WTC11 (cell line): ENCODE measurements at regions not wholly inside any gene's neighbourhood (a gene's known extent, or its start where the extent isn't known, plus 50 kb on each side); places are given as distances from the start of the nearest gene placed in this dataset.

Source experiments
- CREB1 ChIP-seq: sonication (generic); formaldehyde crosslinking; IDR thresholded peaks from 2 replicates; pipeline ENCODE4 v1.8.0; 2023; ENCODE audit warnings: mild to moderate bottlenecking, missing genetic modification reagents
- GABPB1 ChIP-seq: sonication (generic); formaldehyde crosslinking; IDR thresholded peaks from 2 replicates; pipeline ENCODE4 v1.8.1; 2023; ENCODE audit warnings: mild to moderate bottlenecking, missing genetic modification reagents
- GTF2I ChIP-seq: fragments of 250-450 bp; sonication (Bioruptor Pico); conservative IDR thresholded peaks from 2 replicates; pipeline ENCODE4 v1.4.0; 2021; ENCODE audit warnings: mild to moderate bottlenecking
- RELA ChIP-seq: sonication (generic); formaldehyde crosslinking; IDR thresholded peaks from 2 replicates; pipeline ENCODE4 v1.8.1; 2022; ENCODE audit warnings: missing genetic modification reagents, mild to moderate bottlenecking, borderline replicate concordance
- ZNF138 ChIP-seq: sonication (generic); formaldehyde crosslinking; conservative IDR thresholded peaks from 2 replicates; pipeline ENCODE4 v1.8.1; 2022; ENCODE audit warnings: mild to moderate bottlenecking, moderate library complexity, missing genetic modification reagents
- TF ChIP-seq, protein P1 (sequence below): fragments of 200-600 bp; IDR thresholded peaks from 2 replicates; pipeline ENCODE4 v1.8.0; 2022; ENCODE audit warnings: antibody characterized with exemption
- TF ChIP-seq, protein P2 (sequence below): sonication (generic); formaldehyde crosslinking; IDR thresholded peaks from 2 replicates; pipeline ENCODE4 v1.8.1; 2022; ENCODE audit warnings: low read depth, missing genetic modification reagents, borderline replicate concordance
- TF ChIP-seq, protein P3 (sequence below): sonication (generic); formaldehyde crosslinking; IDR thresholded peaks from 2 replicates; pipeline ENCODE4 v1.8.0; 2022; ENCODE audit warnings: mild to moderate bottlenecking, missing genetic modification reagents
- TF ChIP-seq, protein P4 (sequence below): sonication (generic); formaldehyde crosslinking; IDR thresholded peaks from 2 replicates; pipeline ENCODE4 v1.8.1; 2022; ENCODE audit warnings: missing genetic modification reagents, borderline replicate concordance
- TF ChIP-seq, protein P5 (sequence below): sonication (generic); formaldehyde crosslinking; IDR thresholded peaks from 2 replicates; pipeline ENCODE4 v1.8.1; 2022; ENCODE audit warnings: low read depth, mild to moderate bottlenecking, moderate library complexity, missing genetic modification reagents, borderline replicate concordance
- TF ChIP-seq, protein P6 (sequence below): sonication (generic); formaldehyde crosslinking; IDR thresholded peaks from 2 replicates; pipeline ENCODE4 v1.8.0; 2023; ENCODE audit warnings: mild to moderate bottlenecking, missing genetic modification reagents
- TF ChIP-seq, protein P7 (sequence below): sonication (generic); formaldehyde crosslinking; IDR thresholded peaks from 2 replicates; pipeline ENCODE4 v1.8.1; 2022; ENCODE audit warnings: mild to moderate bottlenecking, moderate library complexity, missing genetic modification reagents

DNA sequence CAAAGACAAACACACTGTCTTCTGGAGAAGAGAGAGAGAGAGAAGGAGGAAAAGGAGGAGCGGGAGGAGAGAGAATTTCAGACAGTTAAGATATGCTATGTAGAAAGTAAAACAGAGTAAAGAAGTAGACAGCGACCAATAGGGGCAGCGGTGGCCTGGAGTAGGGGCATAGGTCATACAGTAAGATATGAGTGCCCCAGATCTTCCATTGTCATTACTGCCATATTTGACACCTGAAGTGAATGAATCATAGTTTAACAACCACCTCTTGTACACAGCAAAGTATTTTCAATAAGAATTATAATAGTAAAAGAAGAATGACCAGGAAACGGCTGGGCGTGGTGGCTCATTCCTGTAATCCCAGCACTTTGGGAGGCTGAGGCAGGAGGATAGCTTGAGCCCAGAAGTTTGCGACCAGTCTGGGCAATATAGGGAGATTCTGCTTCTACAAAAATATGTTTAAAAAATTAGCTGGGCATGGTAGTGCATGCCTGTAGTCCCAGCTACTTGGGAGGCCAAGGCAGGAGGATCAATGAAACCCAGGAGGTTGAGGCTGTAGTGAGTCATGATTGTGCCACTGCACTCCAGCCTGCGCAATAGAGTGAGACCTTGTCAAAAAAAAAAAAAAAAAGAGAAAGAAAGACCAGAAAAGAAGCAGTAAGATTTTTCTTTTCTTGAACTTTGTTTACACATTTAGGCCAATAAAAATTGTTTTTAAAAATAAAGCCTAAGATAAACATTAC is 77.0 kb upstream of the GPR158 start:
- TF ChIP-seq, protein P1, sequence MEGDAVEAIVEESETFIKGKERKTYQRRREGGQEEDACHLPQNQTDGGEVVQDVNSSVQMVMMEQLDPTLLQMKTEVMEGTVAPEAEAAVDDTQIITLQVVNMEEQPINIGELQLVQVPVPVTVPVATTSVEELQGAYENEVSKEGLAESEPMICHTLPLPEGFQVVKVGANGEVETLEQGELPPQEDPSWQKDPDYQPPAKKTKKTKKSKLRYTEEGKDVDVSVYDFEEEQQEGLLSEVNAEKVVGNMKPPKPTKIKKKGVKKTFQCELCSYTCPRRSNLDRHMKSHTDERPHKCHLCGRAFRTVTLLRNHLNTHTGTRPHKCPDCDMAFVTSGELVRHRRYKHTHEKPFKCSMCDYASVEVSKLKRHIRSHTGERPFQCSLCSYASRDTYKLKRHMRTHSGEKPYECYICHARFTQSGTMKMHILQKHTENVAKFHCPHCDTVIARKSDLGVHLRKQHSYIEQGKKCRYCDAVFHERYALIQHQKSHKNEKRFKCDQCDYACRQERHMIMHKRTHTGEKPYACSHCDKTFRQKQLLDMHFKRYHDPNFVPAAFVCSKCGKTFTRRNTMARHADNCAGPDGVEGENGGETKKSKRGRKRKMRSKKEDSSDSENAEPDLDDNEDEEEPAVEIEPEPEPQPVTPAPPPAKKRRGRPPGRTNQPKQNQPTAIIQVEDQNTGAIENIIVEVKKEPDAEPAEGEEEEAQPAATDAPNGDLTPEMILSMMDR, result no peak
- TF ChIP-seq GTF2I (CRISPR knock-in tag) (no peak), RELA (no peak), GABPB1 (CRISPR knock-in tag) (no peak), CREB1 (CRISPR knock-in tag) (no peak), ZNF138 (CRISPR knock-in tag) (no peak)
- TF ChIP-seq, protein P2, sequence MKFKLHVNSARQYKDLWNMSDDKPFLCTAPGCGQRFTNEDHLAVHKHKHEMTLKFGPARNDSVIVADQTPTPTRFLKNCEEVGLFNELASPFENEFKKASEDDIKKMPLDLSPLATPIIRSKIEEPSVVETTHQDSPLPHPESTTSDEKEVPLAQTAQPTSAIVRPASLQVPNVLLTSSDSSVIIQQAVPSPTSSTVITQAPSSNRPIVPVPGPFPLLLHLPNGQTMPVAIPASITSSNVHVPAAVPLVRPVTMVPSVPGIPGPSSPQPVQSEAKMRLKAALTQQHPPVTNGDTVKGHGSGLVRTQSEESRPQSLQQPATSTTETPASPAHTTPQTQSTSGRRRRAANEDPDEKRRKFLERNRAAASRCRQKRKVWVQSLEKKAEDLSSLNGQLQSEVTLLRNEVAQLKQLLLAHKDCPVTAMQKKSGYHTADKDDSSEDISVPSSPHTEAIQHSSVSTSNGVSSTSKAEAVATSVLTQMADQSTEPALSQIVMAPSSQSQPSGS (CRISPR knock-in tag), result no peak
- TF ChIP-seq, protein P3, sequence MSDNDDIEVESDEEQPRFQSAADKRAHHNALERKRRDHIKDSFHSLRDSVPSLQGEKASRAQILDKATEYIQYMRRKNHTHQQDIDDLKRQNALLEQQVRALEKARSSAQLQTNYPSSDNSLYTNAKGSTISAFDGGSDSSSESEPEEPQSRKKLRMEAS (CRISPR knock-in tag), result no peak
- TF ChIP-seq, protein P4, sequence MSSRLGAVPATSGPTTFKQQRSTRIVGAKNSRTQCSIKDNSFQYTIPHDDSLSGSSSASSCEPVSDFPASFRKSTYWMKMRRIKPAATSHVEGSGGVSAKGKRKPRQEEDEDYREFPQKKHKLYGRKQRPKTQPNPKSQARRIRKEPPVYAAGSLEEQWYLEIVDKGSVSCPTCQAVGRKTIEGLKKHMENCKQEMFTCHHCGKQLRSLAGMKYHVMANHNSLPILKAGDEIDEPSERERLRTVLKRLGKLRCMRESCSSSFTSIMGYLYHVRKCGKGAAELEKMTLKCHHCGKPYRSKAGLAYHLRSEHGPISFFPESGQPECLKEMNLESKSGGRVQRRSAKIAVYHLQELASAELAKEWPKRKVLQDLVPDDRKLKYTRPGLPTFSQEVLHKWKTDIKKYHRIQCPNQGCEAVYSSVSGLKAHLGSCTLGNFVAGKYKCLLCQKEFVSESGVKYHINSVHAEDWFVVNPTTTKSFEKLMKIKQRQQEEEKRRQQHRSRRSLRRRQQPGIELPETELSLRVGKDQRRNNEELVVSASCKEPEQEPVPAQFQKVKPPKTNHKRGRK (CRISPR knock-in tag), result no peak
- TF ChIP-seq, protein P5, sequence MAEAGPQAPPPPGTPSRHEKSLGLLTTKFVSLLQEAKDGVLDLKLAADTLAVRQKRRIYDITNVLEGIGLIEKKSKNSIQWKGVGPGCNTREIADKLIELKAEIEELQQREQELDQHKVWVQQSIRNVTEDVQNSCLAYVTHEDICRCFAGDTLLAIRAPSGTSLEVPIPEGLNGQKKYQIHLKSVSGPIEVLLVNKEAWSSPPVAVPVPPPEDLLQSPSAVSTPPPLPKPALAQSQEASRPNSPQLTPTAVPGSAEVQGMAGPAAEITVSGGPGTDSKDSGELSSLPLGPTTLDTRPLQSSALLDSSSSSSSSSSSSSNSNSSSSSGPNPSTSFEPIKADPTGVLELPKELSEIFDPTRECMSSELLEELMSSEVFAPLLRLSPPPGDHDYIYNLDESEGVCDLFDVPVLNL (CRISPR knock-in tag), result no peak
- TF ChIP-seq, protein P6, sequence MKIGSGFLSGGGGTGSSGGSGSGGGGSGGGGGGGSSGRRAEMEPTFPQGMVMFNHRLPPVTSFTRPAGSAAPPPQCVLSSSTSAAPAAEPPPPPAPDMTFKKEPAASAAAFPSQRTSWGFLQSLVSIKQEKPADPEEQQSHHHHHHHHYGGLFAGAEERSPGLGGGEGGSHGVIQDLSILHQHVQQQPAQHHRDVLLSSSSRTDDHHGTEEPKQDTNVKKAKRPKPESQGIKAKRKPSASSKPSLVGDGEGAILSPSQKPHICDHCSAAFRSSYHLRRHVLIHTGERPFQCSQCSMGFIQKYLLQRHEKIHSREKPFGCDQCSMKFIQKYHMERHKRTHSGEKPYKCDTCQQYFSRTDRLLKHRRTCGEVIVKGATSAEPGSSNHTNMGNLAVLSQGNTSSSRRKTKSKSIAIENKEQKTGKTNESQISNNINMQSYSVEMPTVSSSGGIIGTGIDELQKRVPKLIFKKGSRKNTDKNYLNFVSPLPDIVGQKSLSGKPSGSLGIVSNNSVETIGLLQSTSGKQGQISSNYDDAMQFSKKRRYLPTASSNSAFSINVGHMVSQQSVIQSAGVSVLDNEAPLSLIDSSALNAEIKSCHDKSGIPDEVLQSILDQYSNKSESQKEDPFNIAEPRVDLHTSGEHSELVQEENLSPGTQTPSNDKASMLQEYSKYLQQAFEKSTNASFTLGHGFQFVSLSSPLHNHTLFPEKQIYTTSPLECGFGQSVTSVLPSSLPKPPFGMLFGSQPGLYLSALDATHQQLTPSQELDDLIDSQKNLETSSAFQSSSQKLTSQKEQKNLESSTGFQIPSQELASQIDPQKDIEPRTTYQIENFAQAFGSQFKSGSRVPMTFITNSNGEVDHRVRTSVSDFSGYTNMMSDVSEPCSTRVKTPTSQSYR (CRISPR knock-in tag), result no peak
- TF ChIP-seq, protein P7, sequence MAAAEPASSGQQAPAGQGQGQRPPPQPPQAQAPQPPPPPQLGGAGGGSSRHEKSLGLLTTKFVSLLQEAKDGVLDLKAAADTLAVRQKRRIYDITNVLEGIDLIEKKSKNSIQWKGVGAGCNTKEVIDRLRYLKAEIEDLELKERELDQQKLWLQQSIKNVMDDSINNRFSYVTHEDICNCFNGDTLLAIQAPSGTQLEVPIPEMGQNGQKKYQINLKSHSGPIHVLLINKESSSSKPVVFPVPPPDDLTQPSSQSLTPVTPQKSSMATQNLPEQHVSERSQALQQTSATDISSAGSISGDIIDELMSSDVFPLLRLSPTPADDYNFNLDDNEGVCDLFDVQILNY (CRISPR knock-in tag), result no peak
